PC-3 (cell line): ENCODE measurements at regions not wholly inside any gene's neighbourhood (a gene's known extent, or its start where the extent isn't known, plus 50 kb on each side); places are given as distances from the start of the nearest gene placed in this dataset.

ENCODE experiments used
- CTCF ChIP-seq: fragments of 300-600 bp; sonication (generic); conservative IDR thresholded peaks from 2 replicates; pipeline ENCODE4 v1.5.1; 2017; ENCODE audit warnings: antibody characterized with exemption, low read depth, mild to moderate bottlenecking, low read length
- EZH2 ChIP-seq: fragments of 300-600 bp; sonication (generic); IDR thresholded peaks from one replicate; pipeline ENCODE4 v1.6.1; 2017; ENCODE audit warnings: antibody characterized with exemption, mild to moderate bottlenecking, low read length; ENCODE audit not compliant: unreplicated experiment

DNA sequence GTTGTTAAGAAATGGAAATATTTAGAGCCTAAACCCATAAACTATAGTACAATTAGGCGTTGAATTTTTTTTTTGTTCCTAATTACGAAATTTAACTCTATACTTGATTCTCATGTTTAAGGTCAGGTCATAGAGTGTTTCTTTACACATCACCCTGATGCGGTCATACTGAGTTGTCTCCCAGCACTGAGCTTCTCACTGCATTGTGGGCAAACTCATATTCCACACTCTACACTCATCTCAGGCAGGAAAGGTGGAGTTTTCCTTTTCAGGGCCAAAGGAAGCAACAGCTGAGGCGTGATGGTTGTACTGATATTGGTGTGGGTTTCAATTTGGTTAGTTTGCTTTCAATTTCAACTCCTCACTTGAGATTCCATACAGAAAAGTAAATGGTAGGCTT, 75.4 kb downstream of the FAT4 start:
- TF ChIP-seq CTCF (no peak), EZH2 (no peak)
